GM18519 (cell line): ENCODE measurements at regions not wholly inside any gene's neighbourhood (a gene's known extent, or its start where the extent isn't known, plus 50 kb on each side); places are given as distances from the start of the nearest gene placed in this dataset.
"Not testable (repeated sequence)": the region's sequence is repeated elsewhere in the genome, so short reads cannot be mapped to it uniquely, and the experiment has no call there.

Source experiments
- ATAC-seq: cut with Tn5 transposase; IDR thresholded peaks from one replicate; pipeline ENCODE4 v1.9.1; 2021; ENCODE audit warnings: mild to moderate bottlenecking, moderate library complexity; ENCODE audit not compliant: unreplicated experiment, low FRiP score

- ATAC-seq = not testable (repeated sequence)
These were observed 101.9 kb upstream of the SHB start for GRCh38 chr9:38170763-38171537.

- not testable (repeated sequence) for ATAC-seq
These were observed 101.1 kb upstream of the SHB start for GRCh38 chr9:38170155-38170554.

GRCh38 chr9:38166501-38166900, 97.5 kb upstream of the SHB start:
- no peak for ATAC-seq

- ATAC-seq = no peak
These were observed 95.7 kb upstream of the SHB start for GRCh38 chr9:38164659-38165221.

- no peak for ATAC-seq
These were observed 94.5 kb upstream of the SHB start for GRCh38 chr9:38163518-38163917.

- no peak for ATAC-seq
These were observed 93.5 kb upstream of the SHB start for GRCh38 chr9:38162332-38163211.

- no peak for ATAC-seq
These were observed 91.7 kb upstream of the SHB start for GRCh38 chr9:38160613-38161215.

- ATAC-seq = no peak
These were observed 90.6 kb upstream of the SHB start for GRCh38 chr9:38159599-38159998.

GRCh38 chr9:38158628-38159027, 89.6 kb upstream of the SHB start:
- no peak for ATAC-seq

- no peak for ATAC-seq
These were observed 88.7 kb upstream of the SHB start for GRCh38 chr9:38157711-38158110.

GRCh38 chr9:38154501-38155421, 85.7 kb upstream of the SHB start:
- ATAC-seq = no peak

GRCh38 chr9:38153910-38154291, 84.9 kb upstream of the SHB start:
- ATAC-seq = no peak

- ATAC-seq = no peak
These were observed 84.3 kb upstream of the SHB start for GRCh38 chr9:38153152-38153909.

- no peak for ATAC-seq
These were observed 80.6 kb upstream of the SHB start for GRCh38 chr9:38149647-38150046.

- ATAC-seq = no peak
These were observed 77.8 kb upstream of the SHB start for GRCh38 chr9:38146844-38147243.

GRCh38 chr9:38145526-38146053, 76.6 kb upstream of the SHB start:
- ATAC-seq = no peak

- no peak for ATAC-seq
These were observed 75.4 kb upstream of the SHB start for GRCh38 chr9:38144421-38144820.

GRCh38 chr9:38141746-38142591, 72.9 kb upstream of the SHB start:
- ATAC-seq = no peak
